ENCODE measurements at regions not wholly inside any gene's neighbourhood (a gene's known extent, or its start where the extent isn't known, plus 50 kb on each side); places are given as distances from the start of the nearest gene placed in this dataset.
A peak's percentile ranks its signal among the peaks of the same experiment; 100 is the strongest.

DNA sequence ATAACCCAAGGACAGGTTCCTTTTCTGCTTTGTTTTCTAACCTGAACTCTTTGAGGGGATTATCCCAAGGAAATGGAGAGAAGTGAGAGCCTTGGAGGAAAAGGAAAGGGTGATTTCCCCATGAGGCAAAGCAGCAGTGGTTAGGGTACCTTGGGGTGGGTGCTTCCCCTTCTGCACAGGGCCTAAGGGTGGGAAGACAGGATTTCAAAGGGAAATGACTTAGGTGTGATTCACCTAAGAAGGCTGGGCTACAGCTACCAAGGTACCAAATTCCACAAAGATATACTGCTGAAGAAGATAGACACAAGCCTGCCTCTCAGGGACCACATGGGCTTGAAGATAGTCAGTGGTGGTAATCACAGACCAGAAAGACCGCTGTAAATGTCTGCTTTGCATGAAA lies 325.3 kb upstream of the DPH6 start:
- DNase-seq (no peak), ATAC-seq (ENCODE audit: poor library complexity) (no peak)
- intact Hi-C loops (cut with DNase I) = no loop called here

DNA sequence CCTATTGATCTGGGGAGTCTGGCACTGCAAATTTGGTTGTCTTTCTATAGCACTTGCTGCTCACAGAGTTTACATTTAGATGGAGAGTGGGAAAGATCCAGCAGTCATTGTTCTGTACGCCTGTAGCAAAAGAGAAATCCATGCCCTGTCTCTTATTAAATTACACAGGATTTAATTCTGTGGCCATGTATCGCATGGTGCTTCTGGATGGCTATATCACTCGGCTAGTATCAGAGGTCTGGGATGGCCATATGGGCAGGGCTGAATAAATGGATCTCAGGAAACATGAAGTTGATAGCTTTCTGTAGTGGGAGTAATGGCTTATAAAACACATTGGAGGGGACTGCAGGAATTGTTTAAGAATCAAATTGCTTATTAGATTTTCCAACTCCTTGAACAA lies 325.8 kb upstream of the DPH6 start:
- no peak for DNase-seq
- intact Hi-C loops (cut with DNase I) = no loop called here

DNA sequence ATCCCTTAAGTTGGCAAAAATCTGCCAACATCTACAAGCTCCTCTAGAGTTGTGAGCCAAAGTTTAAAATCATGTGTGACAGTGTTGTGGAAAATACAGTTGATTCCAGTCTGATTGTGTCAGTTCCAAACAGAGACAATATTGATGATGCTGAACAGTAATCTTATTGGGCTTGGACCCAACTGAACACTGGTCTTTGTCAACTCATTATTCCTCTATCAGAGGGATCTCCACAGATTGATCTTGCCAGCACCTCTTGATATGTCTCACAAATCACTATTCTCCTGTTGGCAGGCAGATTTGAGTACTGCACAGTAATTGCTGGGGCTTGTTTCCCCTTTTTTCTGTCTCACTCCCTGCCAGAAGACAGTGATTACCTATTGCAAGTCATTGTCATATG lies 326.6 kb upstream of the DPH6 start:
- ATAC-seq (ENCODE audit: poor library complexity) = no peak
- intact Hi-C loops (cut with DNase I) = no loop called here
- DNase-seq = no peak

More for the DNA sequence above, 325.8 kb upstream of the DPH6 start:
- no peak for ATAC-seq (ENCODE audit: poor library complexity)

DNA sequence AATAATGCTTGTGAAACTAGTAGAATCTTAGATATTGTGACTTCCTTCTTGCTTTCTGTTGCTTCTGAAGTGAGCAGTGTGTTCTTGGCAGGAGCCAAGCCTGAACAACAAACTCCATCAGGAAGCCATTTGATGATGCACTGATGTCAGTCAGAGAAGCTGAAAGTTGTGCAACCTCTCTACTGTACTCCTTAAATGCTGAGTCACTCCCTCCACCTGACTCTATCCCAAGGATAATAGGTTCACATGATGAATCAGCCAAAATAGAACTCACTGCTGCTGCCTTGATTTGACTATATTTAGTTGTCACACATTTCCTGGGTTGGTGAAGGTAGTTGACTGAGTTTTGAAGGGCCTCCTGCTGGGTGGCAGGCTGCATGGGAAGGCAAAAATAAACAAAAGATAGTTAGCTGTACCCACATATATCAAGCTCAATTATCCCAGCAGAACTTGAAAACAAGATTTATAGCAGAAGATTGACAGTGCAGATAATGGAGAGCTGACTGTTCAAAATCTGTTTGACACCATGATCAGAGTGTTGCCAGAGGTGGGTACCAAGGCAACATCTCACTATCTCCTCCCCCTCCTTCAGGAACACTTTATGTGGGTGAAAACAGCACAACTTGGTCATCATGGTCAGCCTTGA lies 328.4 kb upstream of the DPH6 start:
- intact Hi-C loops (cut with DNase I) = no loop called here
- ATAC-seq (ENCODE audit: poor library complexity) (no peak), DNase-seq (no peak)

DNA sequence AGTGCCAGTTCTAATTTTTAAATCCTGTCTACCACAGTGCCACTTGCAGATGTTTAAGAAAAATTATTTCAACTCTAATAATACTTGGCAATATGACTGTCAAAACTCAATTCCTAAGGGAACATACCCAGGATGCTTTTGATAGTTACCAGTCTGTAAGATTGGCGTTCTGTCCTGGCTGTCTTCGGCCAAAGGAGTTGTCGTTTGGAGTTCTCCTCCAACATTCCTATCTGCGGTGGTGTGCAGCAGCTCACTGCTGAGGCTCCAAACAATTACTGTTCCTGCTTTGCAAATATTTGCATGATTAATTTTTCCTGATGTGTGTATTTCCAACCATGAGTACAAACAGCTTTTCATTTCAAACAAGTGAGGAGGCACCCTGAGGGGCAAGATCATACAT lies 330.8 kb upstream of the DPH6 start:
- DNase-seq = no peak
- no peak for ATAC-seq (ENCODE audit: poor library complexity)
- intact Hi-C loops (cut with DNase I) = no loop called here

DNA sequence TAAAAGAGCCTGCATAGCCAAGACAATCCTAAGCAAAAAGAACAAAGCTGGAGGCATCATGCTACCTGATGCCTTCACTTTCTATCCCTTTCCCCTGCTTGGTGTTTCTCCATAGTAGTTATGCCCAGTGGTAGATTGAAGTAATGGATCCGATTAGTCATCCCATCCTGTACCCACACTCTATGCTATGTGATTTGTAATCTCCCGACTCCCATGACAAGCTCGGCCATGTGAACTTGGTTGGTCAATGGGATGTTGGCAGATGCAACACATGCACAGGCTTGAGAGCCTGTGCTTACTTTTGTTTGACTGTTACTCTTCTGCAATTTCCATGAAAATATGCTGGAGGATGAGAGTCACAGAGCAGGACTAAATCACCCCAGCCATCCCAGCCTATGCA lies 334.9 kb upstream of the DPH6 start:
- intact Hi-C loops (cut with DNase I) = no loop called here
- DNase-seq (no peak), ATAC-seq (ENCODE audit: poor library complexity) (no peak)

DNA sequence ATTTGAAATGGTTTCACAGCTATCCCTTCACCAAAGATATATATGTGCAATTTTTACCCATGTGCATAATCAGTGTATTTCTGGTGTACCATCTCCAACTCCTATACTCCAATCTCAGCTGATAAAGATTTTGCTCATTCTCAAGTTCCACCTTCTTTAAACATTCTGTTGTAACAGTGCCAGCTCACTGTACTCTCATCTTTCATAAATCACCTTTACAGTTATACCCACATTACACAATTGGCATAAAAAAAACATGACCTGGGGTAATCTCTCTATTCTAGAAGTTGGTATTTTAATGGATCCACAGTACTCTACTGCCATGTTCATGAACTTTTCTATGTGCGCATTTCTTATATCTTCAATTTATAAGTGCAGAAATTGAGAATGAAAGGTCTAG lies 339.9 kb upstream of the DPH6 start:
- no peak for ATAC-seq (ENCODE audit: poor library complexity)
- DNase-seq = no peak
- intact Hi-C loops (cut with DNase I) = no loop called here

DNA sequence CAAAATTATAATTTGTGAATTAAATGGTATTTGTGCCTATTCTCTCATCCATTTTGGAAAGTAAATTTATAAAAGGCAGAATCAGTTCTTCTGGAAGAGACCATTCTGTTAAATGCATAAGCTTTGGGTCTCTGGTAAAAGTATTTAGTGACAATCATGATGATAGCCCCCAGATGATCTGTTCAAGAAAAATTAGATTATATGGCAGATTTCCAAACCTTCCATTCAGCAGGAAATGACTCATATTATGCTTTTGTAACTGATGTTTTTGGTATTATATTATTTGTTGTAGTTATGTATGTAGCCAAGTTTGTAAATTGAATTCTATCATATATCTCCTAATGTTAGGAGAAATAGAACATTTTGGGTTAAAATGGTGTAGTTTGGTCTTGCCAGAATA lies 340.8 kb upstream of the DPH6 start:
- DNase-seq (no peak), ATAC-seq (ENCODE audit: poor library complexity) (no peak)
- intact Hi-C loops (cut with DNase I) = no loop called here

DNA sequence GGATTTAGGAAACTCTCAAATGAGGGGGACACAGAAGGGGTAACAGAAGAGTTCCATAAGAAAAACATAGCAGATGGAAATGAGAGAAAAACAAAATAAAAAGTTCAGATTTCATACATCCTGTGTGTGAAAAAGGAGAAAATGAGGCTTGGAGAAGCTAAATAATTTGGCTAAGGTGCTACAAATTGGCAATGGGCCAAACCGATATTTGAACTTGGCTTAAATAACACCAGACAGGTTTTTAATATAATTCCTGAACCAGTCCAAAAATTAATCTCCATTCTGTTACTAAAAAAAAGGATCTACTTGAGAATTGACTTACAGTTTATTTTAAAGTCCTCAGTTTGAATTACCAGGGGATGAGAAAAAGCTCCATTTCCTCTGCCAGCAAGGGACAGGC lies 342.9 kb upstream of the DPH6 start:
- no peak for ATAC-seq (ENCODE audit: poor library complexity)
- DNase-seq = no peak
- intact Hi-C loops (cut with DNase I) = no loop called here

DNA sequence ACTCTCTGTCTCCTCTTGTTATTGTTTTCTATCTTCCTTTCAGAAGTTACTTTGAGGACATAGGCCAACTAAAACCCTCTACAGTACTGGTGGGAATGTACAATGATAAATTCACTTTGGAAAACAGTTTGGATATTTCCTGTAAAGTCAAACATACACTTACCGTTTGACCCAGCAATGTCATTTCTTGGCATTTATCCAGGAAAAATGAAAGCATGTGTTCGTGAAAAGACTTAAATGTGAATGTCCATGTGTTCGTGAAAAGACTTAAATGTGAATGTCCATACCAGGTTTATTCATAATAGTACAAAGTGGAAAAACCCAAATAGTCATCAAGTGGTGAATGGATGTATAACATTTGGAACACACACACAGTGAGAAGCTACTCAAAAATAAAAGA lies 361.5 kb upstream of the DPH6 start:
- no peak for ATAC-seq (ENCODE audit: poor library complexity)
- DNase-seq = no peak
- intact Hi-C loops (cut with DNase I) = no loop called here

DNA sequence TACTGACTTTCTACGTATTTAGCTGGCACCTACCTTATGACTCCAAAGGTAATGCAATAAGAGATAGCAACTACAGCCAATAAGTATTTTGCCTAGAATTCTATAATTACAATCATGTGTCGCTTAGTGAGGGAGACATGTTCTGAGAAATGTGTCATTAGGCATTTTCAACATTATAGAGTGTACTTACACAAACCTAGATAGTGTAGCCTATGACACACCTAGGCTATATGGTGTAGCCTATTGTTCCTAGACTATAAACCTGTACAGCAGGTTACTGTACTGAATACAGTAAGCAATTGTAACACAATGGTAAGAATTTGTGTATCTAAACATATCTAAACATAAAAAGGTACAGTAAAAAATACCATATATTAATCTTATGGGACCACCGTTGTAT lies 363.4 kb upstream of the DPH6 start:
- intact Hi-C loops (cut with DNase I) = no loop called here
- no peak for ATAC-seq (ENCODE audit: poor library complexity)
- DNase-seq = no peak

DNA sequence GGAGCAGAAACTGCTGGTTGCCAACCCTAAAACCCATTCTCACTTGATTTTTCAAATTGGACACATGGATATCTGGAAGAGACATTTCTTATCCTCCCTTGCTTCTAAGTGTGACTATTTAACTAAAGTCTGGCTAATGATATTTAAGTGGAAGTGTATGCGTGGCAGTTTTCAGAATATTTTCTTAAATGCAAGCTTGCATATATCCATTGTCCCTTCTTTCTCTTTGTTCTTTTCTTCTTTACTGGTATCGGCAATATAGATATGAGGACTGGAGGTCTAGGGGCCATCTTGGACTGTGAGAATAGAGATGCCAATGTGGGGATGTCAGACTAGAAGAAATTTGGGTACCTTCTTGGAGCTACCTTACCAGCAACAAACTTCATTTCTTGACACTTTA lies 364.3 kb upstream of the DPH6 start:
- intact Hi-C loops (cut with DNase I) = loop anchor here (5.0 kb wide), 1 partner anchor 393 kb away; no protein-coding TSS in a partner anchor
- ATAC-seq (ENCODE audit: poor library complexity) (no peak), DNase-seq (no peak)

DNA sequence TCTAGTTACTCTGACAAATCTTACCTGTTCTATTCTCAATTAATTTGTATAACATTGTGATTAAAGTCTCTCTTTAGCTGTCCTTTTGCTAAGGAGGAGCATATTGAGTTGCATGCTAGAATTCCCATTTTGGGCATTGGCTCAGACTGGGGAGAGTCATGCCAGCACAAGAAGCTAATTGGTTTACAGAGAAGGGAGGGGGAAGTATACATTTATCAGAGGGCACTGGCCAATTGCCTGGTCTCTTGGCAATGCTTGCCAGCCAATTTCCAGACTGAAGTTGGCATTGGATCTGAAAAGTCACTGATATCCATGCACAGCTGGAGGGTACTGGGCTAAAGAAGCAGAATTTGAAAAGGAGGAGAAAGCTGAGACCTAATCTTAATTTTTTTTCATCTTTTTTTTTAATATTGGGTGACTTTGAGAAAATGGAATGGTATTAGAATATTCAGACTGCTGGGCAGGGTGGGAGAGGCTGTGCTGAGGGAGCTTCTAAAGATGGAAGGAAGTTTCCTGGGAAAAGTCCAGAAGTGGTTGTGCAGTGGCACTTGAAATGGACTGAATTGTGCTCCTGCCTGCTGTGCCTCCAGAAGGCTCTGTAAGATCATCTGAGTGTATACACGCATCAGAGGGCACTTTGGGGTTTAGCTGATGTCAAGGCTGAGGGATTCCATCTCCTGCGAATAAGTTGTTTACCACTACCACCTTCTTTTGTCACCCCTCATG lies 365.2 kb upstream of the DPH6 start:
- intact Hi-C loops (cut with DNase I) = loop anchor here (5.0 kb wide), 1 partner anchor 394 kb away; no protein-coding TSS in a partner anchor
- peak; percentile 66 for ATAC-seq (ENCODE audit: poor library complexity)

DNA sequence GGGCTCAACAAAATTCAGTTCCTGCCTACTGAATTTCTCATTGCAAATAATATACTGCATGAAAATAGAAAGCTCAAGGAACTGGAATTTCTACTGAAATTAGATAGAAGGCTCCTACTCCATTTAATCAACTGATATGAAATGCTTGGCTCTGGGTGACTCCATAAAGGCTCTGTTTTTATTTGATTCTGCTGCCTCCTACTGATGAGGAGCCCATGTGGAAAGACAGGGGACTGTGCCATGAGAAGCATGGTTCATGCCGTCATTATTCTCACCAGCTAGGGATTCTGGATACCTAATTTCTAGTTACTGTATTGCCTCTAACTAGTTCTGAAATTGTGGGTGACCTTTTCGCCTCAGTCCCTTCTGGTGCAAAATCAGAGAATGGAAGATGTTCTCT lies 366.2 kb upstream of the DPH6 start:
- DNase-seq (no peak), ATAC-seq (ENCODE audit: poor library complexity) (peak; percentile 87)
- intact Hi-C loops (cut with DNase I) = loop anchor here (5.0 kb wide), 1 partner anchor 395 kb away; no protein-coding TSS in a partner anchor

More for the DNA sequence above, 365.2 kb upstream of the DPH6 start:
- DNase-seq = no peak

DNA sequence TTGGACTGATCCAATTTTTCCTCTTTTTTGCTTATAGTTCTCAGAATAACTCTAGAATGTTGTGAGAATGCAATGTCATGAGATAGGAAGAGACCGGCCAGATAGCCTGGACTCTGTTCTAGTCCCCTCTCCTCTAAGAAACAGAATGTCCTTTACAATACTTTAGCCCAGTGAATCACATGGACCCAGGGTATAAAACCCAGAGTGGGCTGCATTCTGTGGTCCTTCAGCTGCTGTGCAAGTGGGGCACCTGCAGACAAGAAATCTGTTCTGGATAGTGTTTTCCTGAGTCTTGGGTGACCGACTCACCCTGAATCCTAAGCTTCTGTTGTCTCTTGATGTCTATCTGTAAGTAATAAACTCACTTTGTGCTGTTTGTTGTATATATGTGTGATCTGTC lies 368.6 kb upstream of the DPH6 start:
- no peak for ATAC-seq (ENCODE audit: poor library complexity)
- intact Hi-C loops (cut with DNase I) = loop anchor here (5.0 kb wide), 1 partner anchor 397 kb away; no protein-coding TSS in a partner anchor
- DNase-seq = no peak

DNA sequence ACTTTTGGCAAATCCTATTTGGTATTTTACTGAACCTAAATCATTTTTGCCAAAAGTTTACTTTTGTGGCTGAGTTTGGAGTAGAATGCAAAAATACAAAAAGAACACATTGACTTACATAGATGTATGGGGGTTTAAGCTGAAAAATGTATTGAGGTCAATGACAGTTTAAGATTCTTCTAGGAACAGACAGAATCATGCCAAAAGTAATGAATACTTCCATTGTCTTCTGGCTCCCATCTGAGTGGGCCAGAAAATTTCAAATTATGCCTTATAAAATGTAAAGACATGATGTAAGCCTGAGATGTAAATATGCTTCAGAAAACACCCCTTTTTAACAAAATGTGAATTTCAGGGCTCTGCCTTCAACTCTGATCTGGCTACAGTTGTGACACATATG lies 375.1 kb upstream of the DPH6 start:
- ATAC-seq (ENCODE audit: poor library complexity) (no peak), DNase-seq (no peak)
- intact Hi-C loops (cut with DNase I) = no loop called here

DNA sequence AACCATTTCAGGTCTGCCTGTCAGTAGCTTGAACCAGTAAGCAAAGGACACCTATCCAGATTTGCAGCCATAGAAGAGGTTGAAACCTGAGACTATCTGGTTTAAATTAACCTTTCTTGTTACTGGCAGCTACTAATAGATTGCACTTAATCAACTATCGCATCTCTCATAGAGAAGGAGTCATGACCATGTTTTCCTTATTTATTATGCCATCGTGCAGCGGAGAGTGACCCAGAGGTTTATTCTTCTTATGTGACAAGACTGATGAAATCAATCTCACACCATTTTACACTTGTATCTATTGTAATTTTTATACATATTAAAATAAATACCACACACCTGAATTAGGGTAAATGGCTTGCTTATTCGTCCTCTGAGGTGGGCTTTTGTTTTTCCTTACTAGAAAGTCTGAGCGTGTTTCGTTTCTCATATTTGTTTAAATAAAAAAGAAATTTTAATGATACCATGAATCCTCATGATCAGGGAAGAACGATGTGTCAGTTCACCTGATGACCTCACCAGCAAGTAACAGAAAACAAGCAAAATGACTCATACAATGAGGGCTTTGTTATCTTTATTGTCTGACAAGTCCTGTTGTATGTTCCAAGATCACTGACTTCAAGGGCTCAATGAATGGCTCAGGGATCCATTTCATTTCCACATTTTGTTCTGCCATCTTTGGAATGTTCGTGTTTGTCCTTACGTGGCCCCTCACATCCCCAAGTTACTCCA lies 379.5 kb upstream of the DPH6 start:
- no peak for DNase-seq
- ATAC-seq (ENCODE audit: poor library complexity) = no peak
- intact Hi-C loops (cut with DNase I) = no loop called here

DNA sequence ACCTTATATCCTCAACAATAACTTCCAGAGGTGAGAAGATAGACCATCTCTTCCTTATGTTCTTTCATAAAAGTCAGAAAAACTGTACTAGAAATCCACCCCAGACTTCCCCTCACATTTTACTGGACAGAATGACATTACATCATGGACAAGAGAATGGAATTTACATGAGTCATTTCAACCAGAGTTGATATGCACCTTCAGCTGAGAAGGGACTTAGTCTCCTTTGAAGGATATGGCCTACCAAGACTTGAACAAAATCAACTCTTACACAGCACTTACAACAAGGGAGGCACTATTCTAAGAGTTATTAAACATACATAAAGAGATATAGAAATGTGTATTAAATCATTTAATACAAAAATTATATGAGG lies 380.0 kb upstream of the DPH6 start:
- intact Hi-C loops (cut with DNase I) = no loop called here
- ATAC-seq (ENCODE audit: poor library complexity) (no peak), DNase-seq (no peak)

DNA sequence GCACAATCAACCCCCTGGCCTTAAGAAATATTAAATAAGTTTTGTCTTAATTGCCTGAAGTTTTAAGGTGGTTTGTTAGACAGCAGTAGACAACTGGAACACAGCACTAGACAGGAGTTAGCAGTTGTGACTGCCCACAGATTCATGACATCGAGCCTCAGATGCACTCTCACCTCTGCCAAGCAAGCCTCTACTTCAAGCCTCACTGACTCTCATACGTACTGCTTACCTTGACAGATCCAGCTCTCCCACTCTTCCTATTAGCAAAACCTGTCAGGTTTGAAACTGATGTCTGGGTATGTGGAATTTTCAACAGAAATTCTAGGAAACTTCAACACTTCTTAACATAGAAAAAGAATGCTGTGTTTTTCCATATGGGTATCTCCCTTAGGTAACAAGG lies 382.9 kb upstream of the DPH6 start:
- no peak for DNase-seq
- no peak for ATAC-seq (ENCODE audit: poor library complexity)
- intact Hi-C loops (cut with DNase I) = no loop called here

Measured in Right ventricle myocardium superior (tissue), 1 donor.